ENCODE measurements at regions not wholly inside any gene's neighbourhood (a gene's known extent, or its start where the extent isn't known, plus 50 kb on each side); places are given as distances from the start of the nearest gene placed in this dataset.
"Not testable (repeated sequence)": the region's sequence is repeated elsewhere in the genome, so short reads cannot be mapped to it uniquely, and the experiment has no call there.

- Histone ChIP-seq H3K36me3 (ENCODE audit: control insufficient read depth, insufficient read depth, low read length) (no peaks in the 10 kb centered on the region), H3K27me3 (replicated peaks; ENCODE audit: control insufficient read depth, insufficient read depth, low read length) (no peaks in the 10 kb centered on the region), H3K4me3 (replicated peaks; ENCODE audit: low read depth, low read length) (no peak overlapping the region)
- no peak for DNase-seq (ENCODE audit: extremely low read depth, insufficient read length)
- TF ChIP-seq, protein P1, sequence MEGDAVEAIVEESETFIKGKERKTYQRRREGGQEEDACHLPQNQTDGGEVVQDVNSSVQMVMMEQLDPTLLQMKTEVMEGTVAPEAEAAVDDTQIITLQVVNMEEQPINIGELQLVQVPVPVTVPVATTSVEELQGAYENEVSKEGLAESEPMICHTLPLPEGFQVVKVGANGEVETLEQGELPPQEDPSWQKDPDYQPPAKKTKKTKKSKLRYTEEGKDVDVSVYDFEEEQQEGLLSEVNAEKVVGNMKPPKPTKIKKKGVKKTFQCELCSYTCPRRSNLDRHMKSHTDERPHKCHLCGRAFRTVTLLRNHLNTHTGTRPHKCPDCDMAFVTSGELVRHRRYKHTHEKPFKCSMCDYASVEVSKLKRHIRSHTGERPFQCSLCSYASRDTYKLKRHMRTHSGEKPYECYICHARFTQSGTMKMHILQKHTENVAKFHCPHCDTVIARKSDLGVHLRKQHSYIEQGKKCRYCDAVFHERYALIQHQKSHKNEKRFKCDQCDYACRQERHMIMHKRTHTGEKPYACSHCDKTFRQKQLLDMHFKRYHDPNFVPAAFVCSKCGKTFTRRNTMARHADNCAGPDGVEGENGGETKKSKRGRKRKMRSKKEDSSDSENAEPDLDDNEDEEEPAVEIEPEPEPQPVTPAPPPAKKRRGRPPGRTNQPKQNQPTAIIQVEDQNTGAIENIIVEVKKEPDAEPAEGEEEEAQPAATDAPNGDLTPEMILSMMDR (IDR thresholded peaks at IDR 0.05; ENCODE audit: insufficient read depth, low read length, poor library complexity, severe bottlenecking) = no peak
Observed at GRCh38 chr4:95949136-95949765, 109.4 kb downstream of the PDHA2 start.

GRCh38 chr4:95949808-95950207 is 109.9 kb downstream of the PDHA2 start:
- H3K27me3 ChIP-seq (replicated peaks; ENCODE audit: control insufficient read depth, insufficient read depth, low read length) = no peaks in the 10 kb centered on the region
- DNase-seq (ENCODE audit: extremely low read depth, insufficient read length) = no peak
- H3K36me3 ChIP-seq (ENCODE audit: control insufficient read depth, insufficient read depth, low read length) = no peaks in the 10 kb centered on the region
- TF ChIP-seq, protein P1 (IDR thresholded peaks at IDR 0.05; ENCODE audit: insufficient read depth, low read length, poor library complexity, severe bottlenecking) = no peak
- no peak overlapping the region for H3K4me3 ChIP-seq (replicated peaks; ENCODE audit: low read depth, low read length)

- H3K27me3 ChIP-seq (replicated peaks; ENCODE audit: control insufficient read depth, insufficient read depth, low read length); H3K36me3 ChIP-seq (ENCODE audit: control insufficient read depth, insufficient read depth, low read length); H3K4me3 ChIP-seq (replicated peaks; ENCODE audit: low read depth, low read length); DNase-seq (ENCODE audit: extremely low read depth, insufficient read length): not testable (repeated sequence)
Observed at GRCh38 chr4:95952538-95952937, 112.6 kb downstream of the PDHA2 start.

DNA sequence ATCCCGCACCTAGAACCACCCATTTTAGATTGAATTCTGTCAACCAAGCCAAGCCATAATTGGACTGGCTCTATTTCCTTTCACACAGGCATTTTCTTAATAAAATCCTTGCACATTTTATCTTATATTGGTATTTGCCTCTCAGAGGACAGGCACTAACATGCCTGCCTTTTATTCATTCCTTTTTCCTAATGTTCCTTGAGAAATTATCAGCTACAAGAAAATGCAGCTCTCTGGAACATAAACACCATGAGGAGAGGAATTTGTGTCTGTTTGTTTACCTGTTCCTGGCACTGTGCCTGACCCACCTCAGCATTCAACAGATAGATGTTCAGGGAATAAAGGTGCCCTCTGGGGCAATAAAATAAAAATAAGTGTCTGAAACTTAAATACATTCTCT is 116.2 kb downstream of the PDHA2 start:
- TF ChIP-seq, protein P1 (IDR thresholded peaks at IDR 0.05; ENCODE audit: insufficient read depth, low read length, poor library complexity, severe bottlenecking) = no peak
- no peaks in the 10 kb centered on the region for H3K36me3 ChIP-seq (ENCODE audit: control insufficient read depth, insufficient read depth, low read length)
- no peak overlapping the region for H3K4me3 ChIP-seq (replicated peaks; ENCODE audit: low read depth, low read length)
- DNase-seq (ENCODE audit: extremely low read depth, insufficient read length) = no peak
- no peaks in the 10 kb centered on the region for H3K27me3 ChIP-seq (replicated peaks; ENCODE audit: control insufficient read depth, insufficient read depth, low read length)

- no peaks in the 10 kb centered on the region for H3K36me3 ChIP-seq (ENCODE audit: control insufficient read depth, insufficient read depth, low read length)
- no peak overlapping the region for H3K4me3 ChIP-seq (replicated peaks; ENCODE audit: low read depth, low read length)
- DNase-seq (ENCODE audit: extremely low read depth, insufficient read length) = no peak
Observed at GRCh38 chr4:95957054-95957453, 117.2 kb downstream of the PDHA2 start.

GRCh38 chr4:95957759-95958158 is 117.9 kb downstream of the PDHA2 start:
- H3K4me3 ChIP-seq (replicated peaks; ENCODE audit: low read depth, low read length) = no peak overlapping the region
- DNase-seq (ENCODE audit: extremely low read depth, insufficient read length) = no peak
- H3K27me3 ChIP-seq (replicated peaks; ENCODE audit: control insufficient read depth, insufficient read depth, low read length) = no peaks in the 10 kb centered on the region
- TF ChIP-seq, protein P1 (IDR thresholded peaks at IDR 0.05; ENCODE audit: insufficient read depth, low read length, poor library complexity, severe bottlenecking) = no peak
- no peaks in the 10 kb centered on the region for H3K36me3 ChIP-seq (ENCODE audit: control insufficient read depth, insufficient read depth, low read length)

More at GRCh38 chr4:95957054-95957453, 117.2 kb downstream of the PDHA2 start:
- H3K27me3 ChIP-seq (replicated peaks; ENCODE audit: control insufficient read depth, insufficient read depth, low read length) = no peaks in the 10 kb centered on the region
- TF ChIP-seq, protein P1 (IDR thresholded peaks at IDR 0.05; ENCODE audit: insufficient read depth, low read length, poor library complexity, severe bottlenecking) = no peak

Measured in GM06990 (cell line).